Stimulated activated naive B cell treated with anti-CD40 and anti-IgM and Interleukin-4, amounts not matched to agents 10 μg/mL and 1 μg/mL and 100 μg/mL, for 72 hours (primary cell): ENCODE measurements at regions not wholly inside any gene's neighbourhood (a gene's known extent, or its start where the extent isn't known, plus 50 kb on each side); places are given as distances from the start of the nearest gene placed in this dataset.
"Not testable (repeated sequence)": the region's sequence is repeated elsewhere in the genome, so short reads cannot be mapped to it uniquely, and the experiment has no call there.

Source experiments
- ATAC-seq, 2 donors: fragments of 150-1000 bp; cut with Tn5 transposase; replicated peaks; 2 replicates each; pipeline ENCODE4 v1.10.0; 2021; ENCODE audit warnings: moderate library complexity in 1 of 2
- DNase-seq: peaks from one replicate; pipeline ENCODE4 v3.0.0; 2021
- H3K27ac Mint-ChIP-seq: one replicate; pipeline ENCODE4 v1.8.0; 2022; ENCODE audit warnings: mild to moderate bottlenecking, mixed read lengths
- H3K27me3 Mint-ChIP-seq, 2 donors: one replicate each; pipeline ENCODE4 v1.8.0; 2022; ENCODE audit warnings: mixed read lengths in 2 of 2
- H3K36me3 Mint-ChIP-seq, 2 donors: one replicate each; pipeline ENCODE4 v1.8.0; 2022; ENCODE audit warnings: mixed read lengths in 2 of 2, mild to moderate bottlenecking in 1 of 2
- H3K4me1 Mint-ChIP-seq, 2 donors: one replicate each; pipeline ENCODE4 v1.8.0; 2022; ENCODE audit warnings: mixed read lengths in 2 of 2, mild to moderate bottlenecking in 1 of 2
- H3K4me3 Mint-ChIP-seq, 2 donors: one replicate each; pipeline ENCODE4 v1.8.0; 2022; ENCODE audit warnings: mild to moderate bottlenecking in 2 of 2, mixed read lengths in 2 of 2, moderate library complexity in 1 of 2
- H3K9me3 Mint-ChIP-seq, 2 donors: one replicate each; pipeline ENCODE4 v1.8.0; 2022; ENCODE audit warnings: mixed read lengths in 2 of 2, mild to moderate bottlenecking in 1 of 2

DNA sequence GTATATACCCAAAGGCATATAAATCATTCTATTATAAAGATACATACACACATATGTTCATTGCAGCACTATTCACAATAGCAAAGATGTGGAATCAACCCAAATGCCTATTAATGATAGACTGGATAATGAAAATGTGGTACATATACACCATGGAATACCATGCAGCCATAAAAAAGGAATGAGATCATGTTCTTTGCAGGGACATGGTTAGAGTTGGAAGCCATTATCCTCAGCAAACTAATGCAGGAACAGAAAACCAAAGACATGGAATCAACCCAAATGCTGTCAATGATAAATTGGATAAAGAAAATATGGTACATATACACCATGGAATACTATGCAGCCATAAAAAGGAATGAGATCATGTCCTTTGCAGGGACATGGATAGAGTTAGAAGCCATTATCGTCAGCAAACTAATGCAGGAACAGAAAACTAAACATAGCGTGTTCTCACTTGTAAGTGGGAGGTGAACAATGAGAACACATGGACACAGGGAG, 166.4 kb downstream of the TPBG start:
- not testable (repeated sequence) for DNase-seq, H3K27me3 Mint-ChIP-seq, ATAC-seq, H3K27ac Mint-ChIP-seq, H3K9me3 Mint-ChIP-seq, H3K4me3 Mint-ChIP-seq, H3K36me3 Mint-ChIP-seq, H3K4me1 Mint-ChIP-seq

DNA sequence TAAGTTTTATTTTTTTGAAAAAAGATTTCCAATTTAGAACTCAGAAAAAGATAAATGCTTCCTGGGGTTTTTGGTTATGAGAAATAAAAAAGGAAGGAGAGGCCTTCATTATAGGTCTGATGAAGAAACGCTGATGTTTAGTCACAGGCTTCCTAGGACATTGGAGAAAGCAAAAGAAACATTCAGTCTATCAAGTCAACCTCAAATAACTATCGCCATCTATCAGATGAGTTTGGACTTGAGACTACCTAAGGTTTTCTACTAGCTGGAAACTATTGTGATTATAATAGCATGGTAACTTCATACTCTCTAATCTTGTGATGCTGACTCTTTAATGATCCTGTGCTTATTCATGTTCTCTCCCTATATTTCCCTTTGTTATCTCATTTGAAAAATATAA, 171.3 kb downstream of the TPBG start:
- Mint-ChIP-seq H3K4me3 (no peak overlapping the region), H3K4me1 (no peaks in the 10 kb centered on the region), H3K27ac (no peak overlapping the region), H3K27me3 (no peaks in the 10 kb centered on the region), H3K9me3 (peaks cover 0 to 7% of the 10 kb centered on the region in 2 donors), H3K36me3 (no peaks in the 10 kb centered on the region)
- ATAC-seq (no peak), DNase-seq (no peak)

DNA sequence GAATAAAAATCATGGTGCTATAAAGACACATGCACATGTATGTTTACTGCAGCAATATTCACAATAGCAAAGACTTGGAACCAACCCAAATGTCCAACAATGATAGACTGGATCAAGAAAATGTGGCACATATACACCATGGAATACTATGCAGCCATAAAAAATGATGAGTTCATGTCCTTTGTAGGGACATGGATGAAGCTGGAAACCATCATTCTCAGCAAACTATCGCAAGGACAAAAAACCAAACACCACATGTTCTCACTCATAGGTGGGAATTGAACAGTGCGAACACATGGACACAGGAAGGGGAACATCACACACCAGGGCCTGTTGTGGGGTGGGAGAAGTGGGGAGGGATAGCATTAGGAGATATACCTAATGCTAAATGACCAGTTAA, 185.9 kb downstream of the TPBG start:
- H3K36me3 Mint-ChIP-seq, H3K4me3 Mint-ChIP-seq, H3K4me1 Mint-ChIP-seq, H3K27ac Mint-ChIP-seq, DNase-seq, ATAC-seq, H3K27me3 Mint-ChIP-seq: not testable (repeated sequence)
- H3K9me3 Mint-ChIP-seq = peaks cover 7 to 10% of the 10 kb centered on the region in 2 donors

DNA sequence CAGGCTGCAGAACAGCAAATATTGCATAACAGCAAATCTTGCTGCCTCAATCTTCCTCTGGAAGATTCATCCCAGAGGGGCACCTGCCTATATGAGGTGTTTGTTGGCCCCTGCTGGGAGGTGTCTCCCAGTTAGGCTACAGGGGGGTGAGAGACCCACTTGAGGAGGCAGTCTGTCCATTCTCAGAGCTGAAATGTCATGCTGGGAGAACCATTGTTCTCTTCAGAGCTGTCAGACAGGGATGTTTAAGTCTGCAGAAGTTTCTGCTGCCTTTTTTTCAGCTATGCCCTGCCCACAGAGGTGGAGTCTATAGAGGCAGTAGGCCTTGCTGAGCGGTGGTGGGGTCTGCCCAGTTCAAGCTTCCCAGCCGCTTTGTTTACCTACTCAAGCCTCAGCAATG, 187.7 kb downstream of the TPBG start:
- not testable (repeated sequence) for H3K9me3 Mint-ChIP-seq, H3K4me1 Mint-ChIP-seq

DNA sequence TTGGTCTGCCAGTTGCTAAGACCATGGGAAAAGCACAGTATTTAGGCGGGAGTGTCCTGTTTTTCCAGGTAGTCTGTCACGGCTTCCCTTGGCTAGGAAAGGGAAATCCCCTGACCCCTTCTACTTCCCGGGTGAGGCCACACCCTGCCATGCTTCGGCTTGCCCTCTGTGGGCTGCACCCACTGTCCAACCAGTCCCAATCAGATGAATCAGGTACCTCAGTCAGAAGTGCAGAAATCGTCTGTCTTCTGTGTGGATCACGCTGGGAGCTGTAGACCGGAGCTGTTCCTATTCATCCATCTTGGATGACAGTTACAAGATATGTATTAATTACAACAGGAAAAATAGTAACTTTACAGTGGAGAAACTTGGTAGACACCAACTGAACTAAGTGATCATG, 188.2 kb downstream of the TPBG start:
- H3K9me3 Mint-ChIP-seq = peaks cover 5 to 7% of the 10 kb centered on the region in 2 donors
- ATAC-seq = no peak
- no peaks in the 10 kb centered on the region for H3K27me3 Mint-ChIP-seq
- no peak overlapping the region for H3K27ac Mint-ChIP-seq
- DNase-seq = no peak
- no peaks in the 10 kb centered on the region for H3K36me3 Mint-ChIP-seq
- no peak overlapping the region for H3K4me3 Mint-ChIP-seq
- H3K4me1 Mint-ChIP-seq = no peaks in the 10 kb centered on the region

More for the DNA sequence above, 187.7 kb downstream of the TPBG start:
- not testable (repeated sequence) for H3K27me3 Mint-ChIP-seq, ATAC-seq, H3K36me3 Mint-ChIP-seq, H3K4me3 Mint-ChIP-seq, H3K27ac Mint-ChIP-seq, DNase-seq

DNA sequence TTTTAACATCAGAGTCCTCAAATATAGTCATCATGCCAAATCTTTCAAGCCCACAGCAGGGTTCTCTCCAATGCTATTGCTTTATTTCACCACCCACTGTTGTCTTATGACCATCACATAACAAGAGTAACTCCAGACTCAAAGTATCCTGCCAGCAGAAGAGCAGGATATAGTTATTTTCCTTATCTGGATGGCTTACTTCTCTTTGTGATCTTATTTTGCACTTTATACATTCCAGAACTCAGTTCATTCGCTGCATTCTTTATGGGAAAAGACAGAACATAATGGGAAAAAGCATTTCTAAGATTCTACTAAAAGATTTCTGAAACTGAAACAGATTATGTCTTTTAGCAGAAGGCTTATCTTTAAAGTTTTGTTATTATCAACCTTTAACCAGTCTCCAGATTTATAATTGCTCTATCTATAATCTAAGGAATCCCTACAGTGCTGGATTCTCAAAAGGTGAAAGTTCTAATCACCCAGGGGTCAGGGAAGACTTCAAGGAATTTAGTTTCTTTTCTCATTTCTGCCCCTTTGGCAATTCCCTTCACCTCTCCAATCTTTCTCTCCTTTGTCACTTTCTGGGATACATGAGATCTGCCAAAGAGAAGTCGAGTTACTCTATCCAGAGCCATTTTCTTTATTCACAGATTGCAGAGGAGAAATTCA, 190.4 kb downstream of the TPBG start:
- ATAC-seq (no peak), DNase-seq (no peak)
- H3K4me1 Mint-ChIP-seq = no peaks in the 10 kb centered on the region
- H3K27me3 Mint-ChIP-seq = no peaks in the 10 kb centered on the region
- peaks cover 5 to 7% of the 10 kb centered on the region in 2 donors for H3K9me3 Mint-ChIP-seq
- H3K4me3 Mint-ChIP-seq = no peak overlapping the region
- H3K27ac Mint-ChIP-seq = no peak overlapping the region
- H3K36me3 Mint-ChIP-seq = no peaks in the 10 kb centered on the region

DNA sequence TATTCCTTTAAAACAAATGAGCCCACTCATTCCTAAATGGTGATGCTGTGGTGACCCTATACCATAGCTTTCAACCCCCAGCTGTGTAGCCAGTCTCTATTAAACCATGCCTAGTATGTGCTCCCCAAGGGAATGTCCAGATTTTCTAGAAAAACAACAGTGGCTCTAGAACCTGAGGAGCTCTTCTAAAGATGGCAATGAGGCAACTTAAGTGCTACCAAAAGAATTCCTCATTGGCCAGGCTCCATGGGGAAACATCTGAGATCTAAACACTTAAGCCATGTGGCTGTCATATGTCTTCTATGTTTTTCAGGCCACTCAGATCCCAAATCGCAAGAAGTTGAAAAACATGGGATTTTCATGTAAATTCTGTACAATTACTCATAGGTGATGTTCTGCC, 191.0 kb downstream of the TPBG start:
- Mint-ChIP-seq H3K27ac (no peak overlapping the region), H3K27me3 (no peaks in the 10 kb centered on the region), H3K4me1 (no peaks in the 10 kb centered on the region), H3K4me3 (no peak overlapping the region), H3K36me3 (no peaks in the 10 kb centered on the region), H3K9me3 (peaks cover 5 to 7% of the 10 kb centered on the region in 2 donors)
- ATAC-seq (no peak), DNase-seq (no peak)

DNA sequence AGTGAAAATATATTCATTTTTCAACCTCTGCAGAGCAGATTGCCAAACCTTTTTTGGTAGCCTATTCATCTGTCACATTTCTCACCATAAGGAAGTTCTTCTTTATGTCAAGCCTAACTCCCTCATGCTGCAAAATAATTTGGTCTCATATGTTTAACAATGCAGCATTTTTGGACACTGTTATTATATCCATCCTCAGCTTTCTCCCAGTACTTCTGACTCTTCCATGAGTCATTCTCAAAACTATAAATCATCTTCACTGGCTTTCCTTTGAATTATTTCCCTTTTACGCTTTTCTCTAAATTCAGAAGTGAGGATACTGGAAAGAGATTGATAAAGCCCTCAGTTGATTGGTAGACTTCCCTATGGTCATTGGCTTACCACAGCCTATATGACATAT, 192.2 kb downstream of the TPBG start:
- Mint-ChIP-seq H3K36me3 (no peaks in the 10 kb centered on the region), H3K4me1 (no peaks in the 10 kb centered on the region), H3K27ac (no peak overlapping the region), H3K4me3 (no peak overlapping the region), H3K27me3 (no peaks in the 10 kb centered on the region), H3K9me3 (no peaks in the 10 kb centered on the region)
- no peak for ATAC-seq
- DNase-seq = no peak

DNA sequence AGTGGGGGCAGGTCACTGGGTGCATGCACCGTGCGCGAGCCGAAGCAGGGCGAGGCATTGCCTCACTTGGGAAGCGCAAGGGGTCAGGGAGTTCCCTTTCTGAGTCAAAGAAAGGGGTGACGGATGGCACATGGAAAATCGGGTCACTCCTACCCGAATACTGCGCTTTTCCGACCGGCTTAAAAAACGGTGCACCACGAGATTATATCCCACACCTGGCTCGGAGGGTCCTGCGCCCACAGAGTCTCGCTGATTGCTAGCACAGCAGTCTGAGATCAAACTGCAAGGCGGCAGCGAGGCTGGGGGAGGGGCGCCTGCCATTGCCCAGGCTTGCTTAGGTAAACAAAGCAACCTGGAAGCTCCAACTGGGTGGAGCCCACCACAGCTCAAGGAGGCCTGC, 194.9 kb downstream of the TPBG start:
- H3K4me3 Mint-ChIP-seq, H3K27me3 Mint-ChIP-seq, H3K4me1 Mint-ChIP-seq, H3K9me3 Mint-ChIP-seq, DNase-seq, ATAC-seq, H3K27ac Mint-ChIP-seq, H3K36me3 Mint-ChIP-seq: not testable (repeated sequence)

DNA sequence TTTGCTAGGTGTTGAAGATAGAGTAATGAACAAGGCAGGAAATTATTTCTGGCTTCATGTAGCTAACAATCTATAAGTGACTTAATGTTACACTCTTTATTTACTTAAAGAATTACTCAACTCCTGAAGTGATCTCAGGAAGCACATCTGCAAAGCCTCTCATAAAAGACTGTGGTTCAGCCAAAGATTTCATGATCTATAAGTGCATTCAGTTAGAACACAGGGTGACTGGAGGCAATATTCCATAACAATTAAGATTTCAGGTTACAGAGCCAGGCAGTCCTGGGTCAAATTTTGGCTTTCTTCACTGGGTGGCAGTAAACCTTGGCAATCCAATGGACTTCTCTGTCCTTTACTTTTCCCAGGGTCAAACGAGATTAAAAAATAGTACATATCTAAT, 204.0 kb downstream of the TPBG start:
- H3K4me1 Mint-ChIP-seq = no peaks in the 10 kb centered on the region
- no peak overlapping the region for H3K27ac Mint-ChIP-seq
- H3K36me3 Mint-ChIP-seq = no peaks in the 10 kb centered on the region
- H3K4me3 Mint-ChIP-seq = no peak overlapping the region
- no peaks in the 10 kb centered on the region for H3K27me3 Mint-ChIP-seq
- ATAC-seq (no peak), DNase-seq (no peak)
- peaks cover 0 to 1% of the 10 kb centered on the region in 2 donors for H3K9me3 Mint-ChIP-seq

DNA sequence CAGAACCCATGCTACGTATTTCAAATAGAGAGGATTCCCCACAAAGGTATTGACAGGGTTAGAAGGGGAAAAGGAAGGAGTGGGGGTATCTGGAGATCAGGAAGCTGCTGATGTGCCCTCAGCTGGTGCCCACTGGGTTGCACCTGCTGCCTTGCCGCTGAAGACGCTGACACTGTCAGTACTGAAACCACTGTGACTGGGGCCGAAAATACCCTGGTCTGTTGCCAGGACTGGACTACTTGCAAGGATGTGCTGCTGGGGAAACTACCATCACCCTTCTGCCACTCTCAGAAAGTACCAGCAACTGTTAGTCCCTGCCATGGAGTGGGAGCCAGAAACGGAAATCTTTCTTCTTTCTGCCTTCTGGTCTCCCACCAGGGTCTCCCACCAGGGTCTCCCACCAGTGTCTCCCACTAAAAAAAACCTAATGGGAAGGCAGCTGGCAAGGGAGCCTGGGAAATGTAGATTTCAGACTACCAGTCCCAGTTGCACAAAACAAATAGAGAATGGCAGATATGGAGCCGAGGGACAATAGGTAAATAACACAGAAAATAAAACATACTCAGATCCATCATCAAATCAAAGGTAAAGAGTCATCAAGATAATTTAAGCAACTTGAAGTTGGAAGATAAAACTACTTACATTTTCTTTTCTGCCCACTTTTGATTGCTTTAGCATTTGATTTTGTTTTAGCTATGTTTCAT, 204.8 kb downstream of the TPBG start:
- no peak overlapping the region for H3K4me3 Mint-ChIP-seq
- DNase-seq (no peak), ATAC-seq (no peak)
- H3K36me3 Mint-ChIP-seq = no peaks in the 10 kb centered on the region
- H3K27me3 Mint-ChIP-seq = no peaks in the 10 kb centered on the region
- no peaks in the 10 kb centered on the region for H3K4me1 Mint-ChIP-seq
- H3K27ac Mint-ChIP-seq = no peak overlapping the region
- peaks cover 0 to 1% of the 10 kb centered on the region in 2 donors for H3K9me3 Mint-ChIP-seq

DNA sequence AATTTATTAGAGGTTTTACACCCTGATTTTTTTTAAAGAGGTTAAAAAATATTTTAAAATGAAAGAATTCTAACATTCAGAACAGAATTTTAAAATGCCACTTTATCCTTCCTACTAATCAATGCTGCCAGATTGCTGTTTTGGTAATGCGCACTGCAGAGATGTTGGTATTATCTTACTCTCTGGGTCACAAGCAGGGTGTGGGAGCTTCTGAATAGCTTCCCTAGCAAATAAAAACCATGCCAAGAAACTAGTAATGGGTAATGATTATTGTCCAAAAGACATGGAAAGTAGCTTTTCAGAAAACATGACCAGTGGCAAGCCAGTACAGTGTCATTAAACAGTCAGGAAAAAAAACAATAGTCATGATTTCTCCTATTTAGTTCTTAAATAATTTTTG, 205.4 kb downstream of the TPBG start:
- H3K9me3 Mint-ChIP-seq = peaks cover 0 to 2% of the 10 kb centered on the region in 2 donors
- no peak overlapping the region for H3K27ac Mint-ChIP-seq
- no peaks in the 10 kb centered on the region for H3K36me3 Mint-ChIP-seq
- no peaks in the 10 kb centered on the region for H3K4me1 Mint-ChIP-seq
- no peaks in the 10 kb centered on the region for H3K27me3 Mint-ChIP-seq
- ATAC-seq = no peak
- no peak for DNase-seq
- no peak overlapping the region for H3K4me3 Mint-ChIP-seq

DNA sequence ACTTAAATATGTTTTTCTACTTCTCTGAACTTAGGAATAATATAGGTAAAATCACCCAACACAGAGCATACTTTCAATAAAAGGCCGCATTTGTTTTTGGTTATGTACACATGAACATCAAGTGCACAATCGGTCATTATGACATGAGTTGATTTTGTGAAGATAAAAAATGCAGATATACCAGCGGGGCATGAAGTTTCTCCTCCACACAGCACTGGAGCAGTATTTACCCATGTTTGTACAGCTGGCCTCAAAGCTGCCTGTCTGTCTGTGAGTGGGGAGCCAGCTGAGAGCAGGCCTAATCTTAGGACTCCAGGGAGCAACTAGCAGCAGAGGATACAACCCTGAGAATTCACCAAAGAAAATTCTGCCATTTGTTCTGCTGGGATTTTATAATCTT, 206.5 kb downstream of the TPBG start:
- no peak overlapping the region for H3K27ac Mint-ChIP-seq
- ATAC-seq (no peak), DNase-seq (no peak)
- H3K9me3 Mint-ChIP-seq = peaks cover 0 to 3% of the 10 kb centered on the region in 2 donors
- no peaks in the 10 kb centered on the region for H3K27me3 Mint-ChIP-seq
- no peak overlapping the region for H3K4me3 Mint-ChIP-seq
- H3K4me1 Mint-ChIP-seq = no peaks in the 10 kb centered on the region
- no peaks in the 10 kb centered on the region for H3K36me3 Mint-ChIP-seq

DNA sequence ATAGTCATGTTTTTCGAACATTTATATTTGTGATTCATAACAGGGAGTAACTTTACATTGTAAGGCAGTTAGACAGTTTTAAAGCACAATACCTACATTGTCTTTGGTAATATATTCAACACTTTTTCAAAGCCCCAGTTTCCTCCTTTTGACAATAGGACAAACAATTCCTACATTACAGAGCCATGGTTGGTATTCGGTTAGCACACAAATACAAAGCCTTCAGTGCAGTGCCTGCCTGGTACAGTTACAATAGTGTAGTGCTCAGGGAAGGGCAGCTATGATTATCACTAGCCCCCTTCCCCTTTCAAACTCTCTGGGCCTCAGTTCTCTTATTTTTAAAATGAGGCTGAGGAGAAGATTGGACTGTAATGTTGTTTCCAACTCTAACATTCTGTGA, 207.8 kb downstream of the TPBG start:
- Mint-ChIP-seq H3K4me1 (no peaks in the 10 kb centered on the region), H3K4me3 (no peak overlapping the region), H3K27me3 (no peaks in the 10 kb centered on the region), H3K36me3 (no peaks in the 10 kb centered on the region), H3K9me3 (peaks cover 5 to 9% of the 10 kb centered on the region in 2 donors), H3K27ac (no peak overlapping the region)
- ATAC-seq = no peak
- no peak for DNase-seq

DNA sequence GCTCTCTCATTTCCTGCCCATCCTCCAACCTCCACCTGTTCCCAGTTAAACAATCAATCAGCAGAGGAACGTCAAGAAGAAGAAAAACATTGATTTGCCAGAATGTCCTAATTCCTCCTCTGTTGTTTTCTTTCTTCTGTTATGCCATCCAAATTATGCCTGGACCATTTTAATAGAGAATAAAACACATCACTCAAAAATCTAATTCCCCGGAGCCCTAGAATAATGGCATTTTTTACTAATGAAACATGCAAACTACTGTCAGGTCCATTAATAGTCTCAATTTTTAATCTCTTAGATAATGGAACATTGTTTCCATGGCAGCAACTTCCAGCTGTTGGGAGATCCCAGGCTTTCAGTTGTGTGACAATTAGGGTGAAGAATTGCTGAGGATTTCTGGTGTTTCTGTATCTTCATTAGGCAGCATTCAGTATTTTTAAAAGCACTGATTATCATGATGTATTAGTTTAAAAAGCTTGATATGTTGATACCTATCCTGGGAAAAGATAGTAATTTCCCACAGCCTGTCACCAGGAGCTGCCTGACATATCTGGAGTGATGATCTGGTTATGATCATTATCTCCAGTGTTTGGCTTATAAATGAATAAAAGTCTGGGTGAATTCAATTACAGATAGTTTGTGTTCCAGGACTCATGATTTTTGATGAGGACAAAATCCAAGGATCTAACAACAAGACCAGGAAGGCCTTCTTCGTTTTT, 209.8 kb downstream of the TPBG start:
- Mint-ChIP-seq H3K9me3 (peaks cover 9 to 13% of the 10 kb centered on the region in 2 donors), H3K4me1 (no peaks in the 10 kb centered on the region), H3K27ac (no peak overlapping the region), H3K27me3 (no peaks in the 10 kb centered on the region), H3K36me3 (no peaks in the 10 kb centered on the region), H3K4me3 (no peak overlapping the region)
- DNase-seq (no peak), ATAC-seq (no peak)
